ENCODE measurements at regions not wholly inside any gene's neighbourhood (a gene's known extent, or its start where the extent isn't known, plus 50 kb on each side); places are given as distances from the start of the nearest gene placed in this dataset.

- TF ChIP-seq, protein P1, sequence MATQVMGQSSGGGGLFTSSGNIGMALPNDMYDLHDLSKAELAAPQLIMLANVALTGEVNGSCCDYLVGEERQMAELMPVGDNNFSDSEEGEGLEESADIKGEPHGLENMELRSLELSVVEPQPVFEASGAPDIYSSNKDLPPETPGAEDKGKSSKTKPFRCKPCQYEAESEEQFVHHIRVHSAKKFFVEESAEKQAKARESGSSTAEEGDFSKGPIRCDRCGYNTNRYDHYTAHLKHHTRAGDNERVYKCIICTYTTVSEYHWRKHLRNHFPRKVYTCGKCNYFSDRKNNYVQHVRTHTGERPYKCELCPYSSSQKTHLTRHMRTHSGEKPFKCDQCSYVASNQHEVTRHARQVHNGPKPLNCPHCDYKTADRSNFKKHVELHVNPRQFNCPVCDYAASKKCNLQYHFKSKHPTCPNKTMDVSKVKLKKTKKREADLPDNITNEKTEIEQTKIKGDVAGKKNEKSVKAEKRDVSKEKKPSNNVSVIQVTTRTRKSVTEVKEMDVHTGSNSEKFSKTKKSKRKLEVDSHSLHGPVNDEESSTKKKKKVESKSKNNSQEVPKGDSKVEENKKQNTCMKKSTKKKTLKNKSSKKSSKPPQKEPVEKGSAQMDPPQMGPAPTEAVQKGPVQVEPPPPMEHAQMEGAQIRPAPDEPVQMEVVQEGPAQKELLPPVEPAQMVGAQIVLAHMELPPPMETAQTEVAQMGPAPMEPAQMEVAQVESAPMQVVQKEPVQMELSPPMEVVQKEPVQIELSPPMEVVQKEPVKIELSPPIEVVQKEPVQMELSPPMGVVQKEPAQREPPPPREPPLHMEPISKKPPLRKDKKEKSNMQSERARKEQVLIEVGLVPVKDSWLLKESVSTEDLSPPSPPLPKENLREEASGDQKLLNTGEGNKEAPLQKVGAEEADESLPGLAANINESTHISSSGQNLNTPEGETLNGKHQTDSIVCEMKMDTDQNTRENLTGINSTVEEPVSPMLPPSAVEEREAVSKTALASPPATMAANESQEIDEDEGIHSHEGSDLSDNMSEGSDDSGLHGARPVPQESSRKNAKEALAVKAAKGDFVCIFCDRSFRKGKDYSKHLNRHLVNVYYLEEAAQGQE (IDR thresholded peaks at IDR 0.05; ENCODE audit: insufficient read depth in 1 of 2, low read depth in 2 of 2, low read length in 2 of 2) = no peak
- TF ChIP-seq SIN3A (IDR thresholded peaks at IDR 0.05; ENCODE audit: borderline replicate concordance, insufficient read depth, low read length) (no peak), POLR2AphosphoS5 (IDR thresholded peaks at IDR 0.05; ENCODE audit: low read depth, low read length) (no peak), TAF1 (IDR thresholded peaks at IDR 0.05; ENCODE audit: borderline replicate concordance, insufficient read depth, low read length) (no peak), FOXP2 (optimal IDR thresholded peaks at IDR 0.05; ENCODE audit: borderline replicate concordance, extremely low read depth, extremely low read length, insufficient read depth) (no peak)
These were observed 586.5 kb upstream of the PTPRD start for GRCh38 chr9:11199335-11199734.

GRCh38 chr9:11204521-11204920, 591.7 kb upstream of the PTPRD start:
- TF ChIP-seq FOXP2 (optimal IDR thresholded peaks at IDR 0.05; ENCODE audit: borderline replicate concordance, extremely low read depth, extremely low read length, insufficient read depth) (no peak), SIN3A (IDR thresholded peaks at IDR 0.05; ENCODE audit: borderline replicate concordance, insufficient read depth, low read length) (no peak), TAF1 (IDR thresholded peaks at IDR 0.05; ENCODE audit: borderline replicate concordance, insufficient read depth, low read length) (no peak), POLR2AphosphoS5 (IDR thresholded peaks at IDR 0.05; ENCODE audit: low read depth, low read length) (no peak)
- TF ChIP-seq, protein P1 (IDR thresholded peaks at IDR 0.05; ENCODE audit: insufficient read depth in 1 of 2, low read depth in 2 of 2, low read length in 2 of 2) = no peak

DNA sequence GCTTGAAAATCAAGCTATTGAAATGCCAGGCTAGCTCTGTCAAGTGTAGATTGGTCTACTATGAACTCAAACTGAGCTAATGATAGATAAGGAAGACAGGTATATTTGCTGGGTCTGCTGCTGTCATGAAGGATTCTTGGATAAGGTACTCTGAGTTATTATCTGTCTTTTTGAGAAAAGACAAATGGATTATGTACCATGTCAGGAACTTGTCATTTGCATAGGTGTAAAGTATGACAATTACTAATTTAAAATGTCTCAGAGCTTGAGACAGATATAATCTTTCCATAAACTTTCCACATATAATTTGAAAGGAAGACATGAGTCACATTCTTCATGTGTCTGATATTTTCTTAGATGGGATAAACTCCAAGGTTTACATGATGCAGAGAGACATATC, 594.1 kb upstream of the PTPRD start:
- TF ChIP-seq SIN3A (IDR thresholded peaks at IDR 0.05; ENCODE audit: borderline replicate concordance, insufficient read depth, low read length) (no peak), TAF1 (IDR thresholded peaks at IDR 0.05; ENCODE audit: borderline replicate concordance, insufficient read depth, low read length) (no peak), POLR2AphosphoS5 (IDR thresholded peaks at IDR 0.05; ENCODE audit: low read depth, low read length) (no peak), FOXP2 (optimal IDR thresholded peaks at IDR 0.05; ENCODE audit: borderline replicate concordance, extremely low read depth, extremely low read length, insufficient read depth) (no peak)
- TF ChIP-seq, protein P1 (IDR thresholded peaks at IDR 0.05; ENCODE audit: insufficient read depth in 1 of 2, low read depth in 2 of 2, low read length in 2 of 2) = no peak

DNA sequence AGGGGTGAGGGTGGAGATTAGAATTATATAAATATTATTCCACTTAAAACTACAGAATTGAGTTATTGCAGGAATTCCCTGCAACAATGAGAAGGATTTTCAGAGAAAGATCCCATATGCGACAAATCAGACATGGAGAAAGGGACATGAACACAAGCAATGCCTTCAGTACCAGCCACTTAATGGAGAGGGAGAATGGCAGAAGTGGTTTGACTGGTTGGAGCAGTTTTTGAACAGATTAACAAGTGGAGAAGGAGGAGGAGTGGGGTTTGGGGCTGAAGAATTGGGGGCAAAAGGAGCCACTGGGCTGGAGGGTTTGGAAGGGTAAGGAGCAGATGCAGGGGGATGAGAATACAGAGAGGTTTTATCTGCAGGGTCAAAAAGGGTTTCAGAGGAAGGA, 620.9 kb upstream of the PTPRD start:
- TF ChIP-seq POLR2AphosphoS5 (IDR thresholded peaks at IDR 0.05; ENCODE audit: low read depth, low read length) (no peak), TAF1 (IDR thresholded peaks at IDR 0.05; ENCODE audit: borderline replicate concordance, insufficient read depth, low read length) (no peak), FOXP2 (optimal IDR thresholded peaks at IDR 0.05; ENCODE audit: borderline replicate concordance, extremely low read depth, extremely low read length, insufficient read depth) (no peak), SIN3A (IDR thresholded peaks at IDR 0.05; ENCODE audit: borderline replicate concordance, insufficient read depth, low read length) (no peak)
- TF ChIP-seq, protein P1 (IDR thresholded peaks at IDR 0.05; ENCODE audit: insufficient read depth in 1 of 2, low read depth in 2 of 2, low read length in 2 of 2) = no peak

DNA sequence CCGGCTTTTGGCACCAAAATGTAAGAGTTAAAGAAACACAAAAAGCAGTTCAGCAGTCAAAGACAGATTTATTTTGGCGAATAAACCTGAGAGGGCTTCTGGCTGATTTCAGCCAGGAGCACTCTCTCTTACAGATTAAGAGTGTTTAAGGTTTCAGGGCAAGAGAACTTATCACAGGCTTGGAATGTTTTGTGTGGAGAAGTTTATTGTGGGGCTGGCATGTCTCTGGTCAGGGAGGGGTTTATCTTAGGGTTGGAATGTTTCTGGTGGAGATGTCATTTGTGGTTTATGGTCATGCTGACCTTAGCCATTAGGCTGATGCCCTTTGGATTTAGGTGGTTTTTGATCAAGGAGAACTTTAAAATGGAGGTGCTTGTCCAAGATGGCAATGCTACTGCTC, 622.3 kb upstream of the PTPRD start:
- no peak for TF ChIP-seq FOXP2 (optimal IDR thresholded peaks at IDR 0.05; ENCODE audit: borderline replicate concordance, extremely low read depth, extremely low read length, insufficient read depth)
- TF ChIP-seq TAF1 (IDR thresholded peaks at IDR 0.05; ENCODE audit: borderline replicate concordance, insufficient read depth, low read length) = no peak
- TF ChIP-seq POLR2AphosphoS5 (IDR thresholded peaks at IDR 0.05; ENCODE audit: low read depth, low read length) = no peak
- TF ChIP-seq, protein P1 (IDR thresholded peaks at IDR 0.05; ENCODE audit: insufficient read depth in 1 of 2, low read depth in 2 of 2, low read length in 2 of 2) = no peak
- TF ChIP-seq SIN3A (IDR thresholded peaks at IDR 0.05; ENCODE audit: borderline replicate concordance, insufficient read depth, low read length) = no peak

Data from PFSK-1 (cell line).